ENCODE measurements at regions not wholly inside any gene's neighbourhood (a gene's known extent, or its start where the extent isn't known, plus 50 kb on each side); places are given as distances from the start of the nearest gene placed in this dataset.

DNA sequence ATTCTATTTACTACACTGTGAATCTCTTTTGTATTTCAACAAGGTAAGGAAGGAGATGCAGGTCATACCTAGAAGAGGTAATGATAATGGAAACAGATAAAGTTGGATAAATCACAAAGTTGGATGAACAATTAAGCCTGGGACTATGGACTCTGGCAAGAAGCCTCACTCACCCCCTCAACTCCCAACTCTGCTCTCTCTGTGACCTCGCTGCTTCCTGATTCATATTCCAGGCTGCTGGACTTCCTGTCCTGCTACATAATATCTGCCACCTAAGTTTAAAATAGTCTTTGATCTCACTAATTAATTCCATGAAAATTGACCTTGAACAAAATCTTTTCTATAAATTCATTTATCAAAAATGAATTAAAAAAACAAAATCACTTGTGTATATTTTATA lies 215.3 kb downstream of the CALCRL start:
- 67% methylated on average over 1 of the region's 1 CpG for WGBS (ENCODE audit: insufficient coverage)

DNA sequence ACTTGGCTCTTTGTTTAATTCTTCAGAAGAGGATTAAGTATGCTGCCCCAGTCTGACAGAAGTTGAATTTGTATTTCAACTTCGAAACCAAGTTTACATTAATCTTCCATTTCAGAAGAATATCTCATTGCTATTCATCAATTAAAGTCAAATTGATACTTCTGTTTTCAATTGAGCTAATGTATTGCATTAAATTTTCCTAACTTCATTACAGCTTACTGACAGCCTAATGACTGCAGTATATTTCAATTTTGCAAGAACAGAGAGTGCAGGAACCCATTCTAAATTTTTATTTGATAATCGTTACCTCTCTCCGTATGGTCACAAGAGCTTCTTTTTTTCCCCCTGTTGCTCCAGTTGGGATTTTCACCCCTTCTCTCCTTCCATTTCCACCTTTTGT lies 218.0 kb downstream of the CALCRL start:
- no peak overlapping the region for H3K27ac ChIP-seq (ENCODE audit: low read length)
- no peak for DNase-seq
- no peaks in the 10 kb centered on the region for H3K9me3 ChIP-seq (replicated peaks; ENCODE audit: control insufficient read depth, low read depth, low read length)
- H3K27me3 ChIP-seq (ENCODE audit: control insufficient read depth, insufficient read depth, low read length) = no peaks in the 10 kb centered on the region
- no peaks in the 10 kb centered on the region for H3K4me1 ChIP-seq (ENCODE audit: control insufficient read depth, insufficient read depth, low read length)
- H3K4me3 ChIP-seq (ENCODE audit: low read length) = no peak overlapping the region
- no peaks in the 10 kb centered on the region for H3K36me3 ChIP-seq (ENCODE audit: control insufficient read depth, insufficient read depth, low read length)
- 85% methylated on average over 2 of the region's 3 CpGs for WGBS (ENCODE audit: insufficient coverage)

More for the DNA sequence above, 215.3 kb downstream of the CALCRL start:
- H3K9me3 ChIP-seq (replicated peaks; ENCODE audit: control insufficient read depth, low read depth, low read length) = no peaks in the 10 kb centered on the region
- H3K4me3 ChIP-seq (ENCODE audit: low read length) = no peak overlapping the region
- no peaks in the 10 kb centered on the region for H3K27me3 ChIP-seq (ENCODE audit: control insufficient read depth, insufficient read depth, low read length)
- no peaks in the 10 kb centered on the region for H3K36me3 ChIP-seq (ENCODE audit: control insufficient read depth, insufficient read depth, low read length)
- H3K27ac ChIP-seq (ENCODE audit: low read length) = no peak overlapping the region
- DNase-seq = peak; percentile 18
- no peaks in the 10 kb centered on the region for H3K4me1 ChIP-seq (ENCODE audit: control insufficient read depth, insufficient read depth, low read length)

DNA sequence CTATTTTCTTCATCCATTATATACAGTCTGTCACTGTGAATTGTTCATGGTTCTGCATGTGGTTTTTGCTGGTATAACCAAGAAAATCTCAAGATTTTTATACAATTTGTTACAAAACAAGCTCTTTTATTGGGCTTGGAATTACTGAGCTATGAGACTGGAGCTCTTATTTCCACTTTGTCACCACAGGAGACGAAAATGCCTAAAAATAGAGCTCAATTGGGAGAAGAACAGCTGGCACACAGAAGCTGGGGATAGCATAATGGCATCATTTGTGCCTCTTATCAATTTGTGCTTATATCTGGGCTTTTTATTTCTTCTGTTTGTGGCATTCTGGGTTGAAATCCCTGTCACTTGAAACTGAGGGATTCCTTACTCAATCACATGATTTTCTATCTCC lies 219.1 kb downstream of the CALCRL start:
- no CpG with 5 or more reads among the region's 1 CpG for WGBS (ENCODE audit: insufficient coverage)
- no peak for DNase-seq
- no peaks in the 10 kb centered on the region for H3K27me3 ChIP-seq (ENCODE audit: control insufficient read depth, insufficient read depth, low read length)
- H3K36me3 ChIP-seq (ENCODE audit: control insufficient read depth, insufficient read depth, low read length) = no peaks in the 10 kb centered on the region
- H3K27ac ChIP-seq (ENCODE audit: low read length) = no peak overlapping the region
- H3K4me3 ChIP-seq (ENCODE audit: low read length) = no peak overlapping the region
- H3K4me1 ChIP-seq (ENCODE audit: control insufficient read depth, insufficient read depth, low read length) = no peaks in the 10 kb centered on the region
- no peaks in the 10 kb centered on the region for H3K9me3 ChIP-seq (replicated peaks; ENCODE audit: control insufficient read depth, low read depth, low read length)

DNA sequence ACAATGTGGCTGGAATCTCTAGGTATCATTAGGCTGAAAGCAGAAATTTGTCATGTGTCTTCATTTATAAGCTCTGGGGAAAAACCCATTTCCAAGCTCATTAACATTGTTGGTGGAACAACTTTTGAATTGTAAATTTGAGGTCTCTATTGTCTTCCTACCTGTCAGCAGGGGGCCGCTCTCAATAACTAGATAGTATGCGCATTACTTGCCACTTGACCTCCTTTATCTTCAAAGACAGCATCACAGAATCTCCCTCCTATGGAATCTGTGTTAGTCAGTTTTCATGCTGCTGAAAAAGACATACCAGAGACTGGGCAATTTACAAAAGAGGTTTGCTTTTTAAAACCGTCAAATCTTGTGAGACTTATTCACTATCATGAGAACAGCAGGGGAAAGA lies 223.1 kb downstream of the CALCRL start:
- no peaks in the 10 kb centered on the region for H3K36me3 ChIP-seq (ENCODE audit: control insufficient read depth, insufficient read depth, low read length)
- no peaks in the 10 kb centered on the region for H3K4me1 ChIP-seq (ENCODE audit: control insufficient read depth, insufficient read depth, low read length)
- H3K9me3 ChIP-seq (replicated peaks; ENCODE audit: control insufficient read depth, low read depth, low read length) = no peaks in the 10 kb centered on the region
- H3K27ac ChIP-seq (ENCODE audit: low read length) = no peak overlapping the region
- H3K27me3 ChIP-seq (ENCODE audit: control insufficient read depth, insufficient read depth, low read length) = no peaks in the 10 kb centered on the region
- WGBS (ENCODE audit: insufficient coverage) = no CpG with 5 or more reads among the region's 3 CpGs
- no peak overlapping the region for H3K4me3 ChIP-seq (ENCODE audit: low read length)
- DNase-seq = no peak

DNA sequence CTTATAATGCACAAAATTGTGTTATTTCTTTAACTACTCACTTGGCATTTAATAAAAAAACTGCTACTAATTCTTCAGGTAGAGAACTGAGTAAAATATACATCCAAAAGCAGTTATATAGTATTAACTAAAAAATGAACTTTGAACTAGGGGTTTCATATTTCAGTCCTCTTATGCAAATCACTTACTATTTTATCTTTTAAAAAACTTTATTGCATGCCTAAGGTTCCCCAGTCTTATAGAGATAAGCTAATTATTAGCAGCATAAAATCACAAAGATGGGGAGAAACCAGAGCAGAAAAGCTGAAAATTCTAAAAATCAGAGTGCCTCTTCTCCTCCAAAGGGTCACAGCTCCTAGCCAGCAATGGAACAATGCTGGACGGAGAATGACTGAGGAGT lies 228.0 kb downstream of the CALCRL start:
- no CpG with 5 or more reads among the region's 1 CpG for WGBS (ENCODE audit: insufficient coverage)

DNA sequence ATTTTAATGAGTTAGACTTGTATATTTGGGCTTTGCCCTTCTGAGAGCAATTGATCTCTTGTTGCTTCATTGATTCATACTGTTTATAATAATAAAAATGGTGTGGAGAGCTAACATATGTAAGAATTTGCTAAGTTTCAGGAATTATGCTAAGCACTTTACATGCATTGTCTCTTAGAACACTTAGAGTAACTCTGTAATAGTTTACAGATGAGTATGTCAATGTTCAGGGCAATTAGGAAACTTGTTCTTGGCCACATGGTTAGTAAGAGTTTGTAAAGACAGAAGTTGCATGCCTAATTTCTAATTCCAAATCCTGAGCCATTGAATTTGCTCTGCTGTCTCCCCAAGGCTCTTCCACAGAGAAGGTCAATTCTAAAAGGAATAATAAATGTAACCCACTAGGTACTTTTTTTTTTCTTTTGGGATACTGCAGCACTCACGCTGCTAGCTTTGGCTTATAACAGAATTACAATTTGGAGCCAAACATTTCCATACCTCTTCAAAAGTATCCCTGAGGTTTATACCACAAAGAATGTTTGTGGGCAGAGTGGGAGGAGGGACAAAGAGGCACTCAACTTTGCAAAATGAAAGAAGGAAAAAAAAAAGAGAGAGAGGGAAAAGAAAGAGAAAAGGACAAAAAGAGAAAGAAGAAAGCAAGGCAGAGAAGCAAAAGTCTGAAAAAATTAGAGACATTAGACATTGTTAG lies 232.4 kb downstream of the CALCRL start:
- no peaks in the 10 kb centered on the region for H3K4me1 ChIP-seq (ENCODE audit: control insufficient read depth, insufficient read depth, low read length)
- peaks cover 3% of the 10 kb centered on the region for H3K9me3 ChIP-seq (replicated peaks; ENCODE audit: control insufficient read depth, low read depth, low read length)
- no peak overlapping the region for H3K4me3 ChIP-seq (ENCODE audit: low read length)
- WGBS (ENCODE audit: insufficient coverage) = no CpG with 5 or more reads among the region's 1 CpG
- H3K27me3 ChIP-seq (ENCODE audit: control insufficient read depth, insufficient read depth, low read length) = no peaks in the 10 kb centered on the region
- peak; percentile 42 for DNase-seq
- no peak overlapping the region for H3K27ac ChIP-seq (ENCODE audit: low read length)
- no peaks in the 10 kb centered on the region for H3K36me3 ChIP-seq (ENCODE audit: control insufficient read depth, insufficient read depth, low read length)

More for the DNA sequence above, 228.0 kb downstream of the CALCRL start:
- no peak overlapping the region for H3K27ac ChIP-seq (ENCODE audit: low read length)
- H3K27me3 ChIP-seq (ENCODE audit: control insufficient read depth, insufficient read depth, low read length) = no peaks in the 10 kb centered on the region
- H3K4me1 ChIP-seq (ENCODE audit: control insufficient read depth, insufficient read depth, low read length) = no peaks in the 10 kb centered on the region
- no peaks in the 10 kb centered on the region for H3K9me3 ChIP-seq (replicated peaks; ENCODE audit: control insufficient read depth, low read depth, low read length)
- DNase-seq = no peak
- no peak overlapping the region for H3K4me3 ChIP-seq (ENCODE audit: low read length)
- H3K36me3 ChIP-seq (ENCODE audit: control insufficient read depth, insufficient read depth, low read length) = no peaks in the 10 kb centered on the region

DNA sequence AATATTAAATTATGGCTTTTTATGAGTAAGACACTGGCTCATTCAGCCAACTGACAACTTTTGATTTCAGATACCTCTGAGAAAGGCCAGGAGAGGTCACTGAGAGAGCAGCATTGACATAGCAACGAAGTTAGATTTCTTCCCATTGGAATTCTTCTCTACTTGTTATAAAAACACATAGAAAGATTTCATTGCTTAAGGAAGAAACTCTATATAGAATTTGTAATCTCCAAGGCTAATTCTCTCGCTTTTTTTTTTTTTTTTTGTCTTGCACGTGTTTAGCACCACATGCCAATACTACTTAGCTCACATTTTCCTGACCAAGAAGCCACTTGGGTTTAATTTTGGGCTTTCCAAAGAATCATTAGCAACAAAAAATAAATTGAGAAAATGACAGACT lies 233.7 kb downstream of the CALCRL start:
- WGBS (ENCODE audit: insufficient coverage) = no CpG with 5 or more reads among the region's 3 CpGs
- Histone ChIP-seq H3K36me3 (ENCODE audit: control insufficient read depth, insufficient read depth, low read length) (no peaks in the 10 kb centered on the region), H3K27ac (ENCODE audit: low read length) (peak overlapping the region; percentile 16), H3K4me3 (ENCODE audit: low read length) (no peak overlapping the region), H3K9me3 (replicated peaks; ENCODE audit: control insufficient read depth, low read depth, low read length) (peaks cover 3% of the 10 kb centered on the region), H3K4me1 (ENCODE audit: control insufficient read depth, insufficient read depth, low read length) (no peaks in the 10 kb centered on the region), H3K27me3 (ENCODE audit: control insufficient read depth, insufficient read depth, low read length) (no peaks in the 10 kb centered on the region)
- DNase-seq = peak; percentile 68

DNA sequence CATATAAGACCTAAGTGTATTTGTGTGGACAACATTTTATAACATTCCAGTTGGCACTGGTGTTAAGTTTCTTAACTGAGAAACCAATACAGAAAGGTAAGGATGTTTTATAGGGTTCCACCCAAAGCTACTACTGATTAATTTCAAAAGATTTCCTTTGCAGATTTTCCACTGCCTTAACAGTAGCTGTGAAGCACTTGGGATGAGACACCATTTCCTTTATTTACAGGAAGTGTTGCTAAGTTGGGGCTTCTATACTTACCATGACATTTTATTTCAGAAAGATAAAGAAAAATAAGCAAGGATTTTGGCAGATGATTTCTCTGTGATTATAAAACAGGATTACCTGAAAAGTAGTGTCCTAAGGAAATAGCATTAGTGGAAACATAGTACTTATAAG lies 234.3 kb downstream of the CALCRL start:
- peaks cover 3% of the 10 kb centered on the region for H3K9me3 ChIP-seq (replicated peaks; ENCODE audit: control insufficient read depth, low read depth, low read length)
- peak; percentile 57 for DNase-seq
- H3K27me3 ChIP-seq (ENCODE audit: control insufficient read depth, insufficient read depth, low read length) = no peaks in the 10 kb centered on the region
- H3K27ac ChIP-seq (ENCODE audit: low read length) = no peak overlapping the region
- H3K4me1 ChIP-seq (ENCODE audit: control insufficient read depth, insufficient read depth, low read length) = no peaks in the 10 kb centered on the region
- no peaks in the 10 kb centered on the region for H3K36me3 ChIP-seq (ENCODE audit: control insufficient read depth, insufficient read depth, low read length)
- no peak overlapping the region for H3K4me3 ChIP-seq (ENCODE audit: low read length)

DNA sequence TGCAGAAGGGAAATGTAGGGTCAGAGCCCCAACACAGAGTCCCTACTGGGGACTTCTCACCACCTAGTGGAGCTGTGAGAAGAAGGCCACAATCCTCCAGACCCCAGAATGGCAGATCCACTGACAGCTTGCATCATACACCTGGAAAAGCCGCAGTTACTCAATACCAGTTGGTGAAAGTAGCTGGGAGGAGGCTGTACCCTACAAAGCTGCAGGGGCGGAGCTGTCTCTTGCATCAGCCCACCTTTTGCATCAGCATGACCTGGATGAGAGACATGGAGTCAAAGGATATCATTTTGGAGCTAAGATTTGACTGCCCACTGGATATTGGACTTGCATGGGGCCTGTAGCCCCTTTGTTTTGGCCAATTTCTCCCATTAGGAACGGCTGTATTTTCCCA lies 237.3 kb downstream of the CALCRL start:
- no peaks in the 10 kb centered on the region for H3K4me1 ChIP-seq (ENCODE audit: control insufficient read depth, insufficient read depth, low read length)
- no peak for DNase-seq
- H3K27me3 ChIP-seq (ENCODE audit: control insufficient read depth, insufficient read depth, low read length) = no peaks in the 10 kb centered on the region
- no peak overlapping the region for H3K4me3 ChIP-seq (ENCODE audit: low read length)
- H3K9me3 ChIP-seq (replicated peaks; ENCODE audit: control insufficient read depth, low read depth, low read length) = peaks cover 3% of the 10 kb centered on the region
- no peak overlapping the region for H3K27ac ChIP-seq (ENCODE audit: low read length)
- WGBS (ENCODE audit: insufficient coverage) = 92% methylated on average over 2 of the region's 3 CpGs
- no peaks in the 10 kb centered on the region for H3K36me3 ChIP-seq (ENCODE audit: control insufficient read depth, insufficient read depth, low read length)

DNA sequence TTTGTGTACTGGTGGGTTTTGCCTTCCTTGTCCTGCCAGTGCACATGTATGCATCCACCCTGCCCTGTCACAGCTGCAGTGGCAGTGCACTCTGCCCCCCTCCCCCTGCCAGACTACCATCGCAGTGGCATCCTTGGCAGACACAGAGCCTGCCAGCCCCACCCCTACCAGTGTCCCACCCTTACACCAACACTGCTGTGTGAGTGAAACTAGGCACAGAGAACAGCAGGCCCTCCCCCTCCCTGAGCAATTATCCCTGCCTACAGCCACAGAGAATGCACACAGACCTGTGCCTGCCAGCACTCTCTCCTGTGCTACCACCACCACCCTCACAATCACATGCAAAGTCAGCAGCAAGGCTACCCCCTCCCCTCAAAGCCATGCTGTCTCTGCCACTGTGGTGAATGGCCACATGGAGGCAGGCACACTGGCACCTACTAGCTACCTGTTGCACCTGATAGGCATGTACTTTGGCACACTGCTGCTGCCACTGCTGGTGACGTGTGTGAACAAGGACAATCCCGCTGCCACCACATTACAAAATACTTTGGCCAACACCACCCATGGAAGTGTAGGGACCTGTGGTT lies 239.8 kb downstream of the CALCRL start:
- WGBS (ENCODE audit: insufficient coverage) = 86% methylated on average over 2 of the region's 3 CpGs

More for the DNA sequence above, 239.8 kb downstream of the CALCRL start:
- Histone ChIP-seq H3K27me3 (ENCODE audit: control insufficient read depth, insufficient read depth, low read length) (no peaks in the 10 kb centered on the region), H3K9me3 (replicated peaks; ENCODE audit: control insufficient read depth, low read depth, low read length) (peaks cover 3% of the 10 kb centered on the region), H3K27ac (ENCODE audit: low read length) (no peak overlapping the region), H3K36me3 (ENCODE audit: control insufficient read depth, insufficient read depth, low read length) (no peaks in the 10 kb centered on the region), H3K4me3 (ENCODE audit: low read length) (no peak overlapping the region), H3K4me1 (ENCODE audit: control insufficient read depth, insufficient read depth, low read length) (no peaks in the 10 kb centered on the region)
- DNase-seq = no peak

Measured in muscle of leg (tissue), 3 donors.